HepG2 (cell line): ENCODE measurements at regions not wholly inside any gene's neighbourhood (a gene's known extent, or its start where the extent isn't known, plus 50 kb on each side); places are given as distances from the start of the nearest gene placed in this dataset.

ENCODE experiments used
- CAMTA2 ChIP-seq: sonication (generic); formaldehyde crosslinking; IDR thresholded peaks from 2 replicates; pipeline ENCODE4 v1.4.0; 2020; ENCODE audit warnings: mild to moderate bottlenecking, missing genetic modification reagents, borderline replicate concordance
- DMTF1 ChIP-seq: sonication (generic); formaldehyde crosslinking; IDR thresholded peaks from 2 replicates; pipeline ENCODE4 v1.4.0; 2020; ENCODE audit warnings: mild to moderate bottlenecking, missing genetic modification reagents
- FOXO1 ChIP-seq: sonication (generic); formaldehyde crosslinking; IDR thresholded peaks from 2 replicates; pipeline ENCODE4 v1.4.0; 2020; ENCODE audit warnings: missing genetic modification reagents
- HNRNPLL ChIP-seq: fragments of 200-400 bp; formaldehyde crosslinking; IDR thresholded peaks from 2 replicates; pipeline ENCODE4 v1.6.1; 2017; ENCODE audit warnings: mild to moderate bottlenecking, low read depth, low read length; ENCODE audit not compliant: poor library complexity, severe bottlenecking
- MXI1 ChIP-seq: IDR thresholded peaks from 3 replicates; pipeline ENCODE4 v1.6.1; 2012; ENCODE audit warnings: low read depth, low read length, inconsistent platforms, borderline replicate concordance
- NR2F6 ChIP-seq, 2 experiments: IDR thresholded peaks; 2 replicates each; pipeline ENCODE4 v1.6.1; 2016; ENCODE audit warnings: antibody characterized with exemption in 1 of 2, mild to moderate bottlenecking in 1 of 2
- PBX2 ChIP-seq: IDR thresholded peaks from 2 replicates; pipeline ENCODE4 v1.6.1; 2016; ENCODE audit warnings: control low read depth
- REL ChIP-seq: sonication (generic); formaldehyde crosslinking; conservative IDR thresholded peaks from 2 replicates; pipeline ENCODE4 v1.8.0; 2022; ENCODE audit warnings: mild to moderate bottlenecking, missing genetic modification reagents, moderate library complexity
- SALL1 ChIP-seq: sonication (generic); formaldehyde crosslinking; IDR thresholded peaks from 2 replicates; pipeline ENCODE4 v1.8.0; 2022; ENCODE audit warnings: mild to moderate bottlenecking, missing genetic modification reagents
- TBX2 ChIP-seq: sonication (generic); formaldehyde crosslinking; IDR thresholded peaks from 2 replicates; pipeline ENCODE4 v1.5.0; 2020; ENCODE audit warnings: missing genetic modification reagents, mild to moderate bottlenecking, borderline replicate concordance
- THRA ChIP-seq: sonication (generic); formaldehyde crosslinking; IDR thresholded peaks from 2 replicates; pipeline ENCODE4 v1.4.0; 2020; ENCODE audit warnings: missing genetic modification reagents, borderline replicate concordance
- ZBTB38 ChIP-seq: sonication (generic); formaldehyde crosslinking; IDR thresholded peaks from 2 replicates; pipeline ENCODE4 v1.5.1; 2020; ENCODE audit warnings: mild to moderate bottlenecking, missing genetic modification reagents
- ZBTB46 ChIP-seq: sonication (generic); formaldehyde crosslinking; IDR thresholded peaks from 2 replicates; pipeline ENCODE4 v1.4.0; 2020; ENCODE audit warnings: mild to moderate bottlenecking, missing genetic modification reagents, borderline replicate concordance
- ZNF224 ChIP-seq: sonication (generic); formaldehyde crosslinking; IDR thresholded peaks from 2 replicates; pipeline ENCODE4 v1.5.0; 2020; ENCODE audit warnings: mild to moderate bottlenecking, missing genetic modification reagents
- ZNF431 ChIP-seq: sonication (generic); formaldehyde crosslinking; IDR thresholded peaks from 2 replicates; pipeline ENCODE4 v1.9.0; 2022; ENCODE audit warnings: missing genetic modification reagents, low read depth, mild to moderate bottlenecking, borderline replicate concordance
- ZNF460 ChIP-seq: sonication (generic); formaldehyde crosslinking; IDR thresholded peaks from 2 replicates; pipeline ENCODE4 v1.5.1; 2020; ENCODE audit warnings: missing genetic modification reagents, mild to moderate bottlenecking, borderline replicate concordance
- ZNF556 ChIP-seq: sonication (generic); formaldehyde crosslinking; IDR thresholded peaks from 2 replicates; pipeline ENCODE4 v1.4.0; 2020; ENCODE audit warnings: mild to moderate bottlenecking, missing genetic modification reagents, borderline replicate concordance
- ZNF704 ChIP-seq: sonication (generic); formaldehyde crosslinking; IDR thresholded peaks from 2 replicates; pipeline ENCODE4 v1.8.1; 2023; ENCODE audit warnings: mild to moderate bottlenecking, inconsistent platforms, moderate library complexity, missing genetic modification reagents, borderline replicate concordance
- ZZZ3 ChIP-seq: sonication (generic); formaldehyde crosslinking; IDR thresholded peaks from 2 replicates; pipeline ENCODE4 v1.4.0; 2020; ENCODE audit warnings: missing genetic modification reagents, mild to moderate bottlenecking, borderline replicate concordance

GRCh38 chr21:43300496-43301408, 126.2 kb downstream of the SIK1 start (continued):
- TF ChIP-seq NR2F6 (IDR thresholded peaks at IDR 0.05) (peak; percentile 19; the same call in 1 of the 2 replicates), NR2F6 (CRISPR knock-in tag; IDR thresholded peaks at IDR 0.05) (no peak), ZNF224 (no peak), CAMTA2 (CRISPR knock-in tag) (no peak), ZZZ3 (no peak), ZNF556 (no peak), ZNF431 (CRISPR knock-in tag) (no peak), REL (CRISPR knock-in tag) (0 out of 2 replicates have a peak, but pooled peaks have one; percentile 15), THRA (CRISPR knock-in tag) (peak; percentile 91; the same call in 1 of the 2 replicates), DMTF1 (no peak), MXI1 (no peak), PBX2 (CRISPR knock-in tag) (no peak), FOXO1 (CRISPR knock-in tag) (0 out of 2 replicates have a peak, but pooled peaks have one; percentile 0), ZBTB46 (CRISPR knock-in tag) (no peak), HNRNPLL (peak; percentile 48), ZNF460 (CRISPR knock-in tag) (peak; percentile 59), ZBTB38 (CRISPR knock-in tag) (peak; percentile 47; the same call in 1 of the 2 replicates), SALL1 (CRISPR knock-in tag) (0 out of 2 replicates have a peak, but pooled peaks have one; percentile 28), TBX2 (CRISPR knock-in tag) (0 out of 2 replicates have a peak, but pooled peaks have one; percentile 31), ZNF704 (CRISPR knock-in tag) (no peak)
